Osteocyte (in vitro differentiated cells): ENCODE measurements at regions not wholly inside any gene's neighbourhood (a gene's known extent, or its start where the extent isn't known, plus 50 kb on each side); places are given as distances from the start of the nearest gene placed in this dataset.

Experiments
- DNase-seq: peaks from one replicate; pipeline ENCODE4 v3.0.0; 2021; ENCODE audit warnings: mixed read lengths; ENCODE audit not compliant: unreplicated experiment; ENCODE audit errors: extremely low spot score
- H3K27ac Mint-ChIP-seq: one replicate; pipeline ENCODE4 v1.8.0; 2021; ENCODE audit warnings: mild to moderate bottlenecking, mixed read lengths; ENCODE audit not compliant: unreplicated experiment
- H3K27me3 Mint-ChIP-seq: one replicate; pipeline ENCODE4 v1.8.0; 2021; ENCODE audit warnings: mixed read lengths; ENCODE audit not compliant: unreplicated experiment
- H3K36me3 Mint-ChIP-seq: one replicate; pipeline ENCODE4 v1.8.0; 2021; ENCODE audit warnings: mixed read lengths; ENCODE audit not compliant: unreplicated experiment
- H3K4me1 Mint-ChIP-seq: one replicate; pipeline ENCODE4 v1.8.0; 2021; ENCODE audit warnings: mixed read lengths; ENCODE audit not compliant: unreplicated experiment
- H3K4me3 Mint-ChIP-seq: one replicate; pipeline ENCODE4 v1.8.0; 2021; ENCODE audit warnings: mild to moderate bottlenecking, moderate library complexity, mixed read lengths; ENCODE audit not compliant: unreplicated experiment
- H3K9me3 Mint-ChIP-seq: one replicate; pipeline ENCODE4 v1.8.0; 2021; ENCODE audit warnings: mixed read lengths; ENCODE audit not compliant: unreplicated experiment
- CTCF ChIP-seq: fragments of 200-600 bp; sonication (generic); IDR thresholded peaks from 2 replicates; pipeline ENCODE4 v1.5.0; 2021; ENCODE audit warnings: antibody characterized with exemption, mild to moderate bottlenecking, moderate library complexity

- Mint-ChIP-seq H3K36me3 (no peaks in the 10 kb centered on the region), H3K27me3 (no peaks in the 10 kb centered on the region), H3K27ac (no peak overlapping the region), H3K9me3 (no peaks in the 10 kb centered on the region), H3K4me1 (no peaks in the 10 kb centered on the region), H3K4me3 (no peak overlapping the region)
- DNase-seq, result no peak
- no peak for TF ChIP-seq CTCF
These were observed 127.9 kb downstream of the SQOR start for GRCh38 chr15:45762726-45763125.

GRCh38 chr15:45763170-45763869, 128.5 kb downstream of the SQOR start:
- Mint-ChIP-seq H3K9me3 (no peaks in the 10 kb centered on the region), H3K27me3 (no peaks in the 10 kb centered on the region), H3K27ac (no peak overlapping the region), H3K36me3 (no peaks in the 10 kb centered on the region), H3K4me3 (no peak overlapping the region), H3K4me1 (no peaks in the 10 kb centered on the region)
- TF ChIP-seq CTCF, result no peak
- DNase-seq, result no peak

GRCh38 chr15:45773149-45773548, 138.3 kb downstream of the SQOR start:
- Mint-ChIP-seq H3K27ac (no peak overlapping the region), H3K27me3 (peaks cover 6% of the 10 kb centered on the region), H3K36me3 (no peaks in the 10 kb centered on the region), H3K4me1 (no peaks in the 10 kb centered on the region), H3K4me3 (no peak overlapping the region), H3K9me3 (no peaks in the 10 kb centered on the region)
- DNase-seq, result no peak
- TF ChIP-seq CTCF, result no peak

- Mint-ChIP-seq H3K9me3 (no peaks in the 10 kb centered on the region), H3K27ac (no peak overlapping the region), H3K27me3 (peaks cover 10% of the 10 kb centered on the region), H3K36me3 (no peaks in the 10 kb centered on the region), H3K4me3 (no peak overlapping the region), H3K4me1 (no peaks in the 10 kb centered on the region)
- no peak for TF ChIP-seq CTCF
- no peak for DNase-seq
These were observed 141.9 kb downstream of the SQOR start for GRCh38 chr15:45776772-45777171.

DNA sequence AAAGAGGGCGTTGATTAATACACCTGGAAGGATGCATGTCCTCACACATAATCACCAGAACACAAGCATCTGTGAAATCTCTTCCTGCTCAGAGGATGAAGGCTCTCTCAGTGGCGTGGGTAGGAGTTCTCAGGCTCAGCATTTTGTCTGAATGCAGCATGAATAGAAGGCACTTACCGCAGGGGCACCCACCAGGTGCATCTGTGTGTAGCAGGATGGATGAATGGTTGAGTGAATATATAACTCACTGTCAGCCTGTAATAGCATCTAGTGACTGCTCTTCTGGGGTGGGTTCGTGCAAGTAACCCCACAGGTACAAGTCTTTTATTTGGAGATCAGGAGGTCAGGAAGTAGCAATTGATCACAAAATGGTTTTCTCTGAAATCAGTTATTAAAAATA, 143.0 kb downstream of the SQOR start:
- Mint-ChIP-seq H3K9me3 (no peaks in the 10 kb centered on the region), H3K4me3 (no peak overlapping the region), H3K4me1 (no peaks in the 10 kb centered on the region), H3K27ac (no peak overlapping the region), H3K36me3 (no peaks in the 10 kb centered on the region), H3K27me3 (peaks cover 10% of the 10 kb centered on the region)
- TF ChIP-seq CTCF, result no peak
- no peak for DNase-seq
